Osteocyte (in vitro differentiated cells): ENCODE measurements at regions not wholly inside any gene's neighbourhood (a gene's known extent, or its start where the extent isn't known, plus 50 kb on each side); places are given as distances from the start of the nearest gene placed in this dataset.

ENCODE experiments used
- DNase-seq: peaks from one replicate; pipeline ENCODE4 v3.0.0; 2021; ENCODE audit warnings: mixed read lengths; ENCODE audit not compliant: unreplicated experiment; ENCODE audit errors: extremely low spot score
- H3K27ac Mint-ChIP-seq: one replicate; pipeline ENCODE4 v1.8.0; 2021; ENCODE audit warnings: mild to moderate bottlenecking, mixed read lengths; ENCODE audit not compliant: unreplicated experiment
- H3K27me3 Mint-ChIP-seq: one replicate; pipeline ENCODE4 v1.8.0; 2021; ENCODE audit warnings: mixed read lengths; ENCODE audit not compliant: unreplicated experiment
- H3K36me3 Mint-ChIP-seq: one replicate; pipeline ENCODE4 v1.8.0; 2021; ENCODE audit warnings: mixed read lengths; ENCODE audit not compliant: unreplicated experiment
- H3K4me1 Mint-ChIP-seq: one replicate; pipeline ENCODE4 v1.8.0; 2021; ENCODE audit warnings: mixed read lengths; ENCODE audit not compliant: unreplicated experiment
- H3K4me3 Mint-ChIP-seq: one replicate; pipeline ENCODE4 v1.8.0; 2021; ENCODE audit warnings: mild to moderate bottlenecking, moderate library complexity, mixed read lengths; ENCODE audit not compliant: unreplicated experiment
- H3K9me3 Mint-ChIP-seq: one replicate; pipeline ENCODE4 v1.8.0; 2021; ENCODE audit warnings: mixed read lengths; ENCODE audit not compliant: unreplicated experiment
- CTCF ChIP-seq: fragments of 200-600 bp; sonication (generic); IDR thresholded peaks from 2 replicates; pipeline ENCODE4 v1.5.0; 2021; ENCODE audit warnings: antibody characterized with exemption, mild to moderate bottlenecking, moderate library complexity

GRCh38 chr13:83423381-83423780 is 458.9 kb downstream of the SLITRK1 start:
- Mint-ChIP-seq H3K9me3 (peaks cover 24% of the 10 kb centered on the region), H3K27me3 (no peaks in the 10 kb centered on the region), H3K36me3 (no peaks in the 10 kb centered on the region), H3K27ac (no peak overlapping the region), H3K4me1 (no peaks in the 10 kb centered on the region), H3K4me3 (no peak overlapping the region)
- no peak for DNase-seq
- TF ChIP-seq CTCF: no peak

- Mint-ChIP-seq H3K36me3 (no peaks in the 10 kb centered on the region), H3K9me3 (no peaks in the 10 kb centered on the region), H3K27me3 (no peaks in the 10 kb centered on the region), H3K4me1 (no peaks in the 10 kb centered on the region), H3K4me3 (no peak overlapping the region), H3K27ac (no peak overlapping the region)
- TF ChIP-seq CTCF: no peak
- no peak for DNase-seq
These were observed 467.9 kb downstream of the SLITRK1 start for GRCh38 chr13:83414393-83414792.

GRCh38 chr13:83386609-83387008 is 495.7 kb downstream of the SLITRK1 start:
- Mint-ChIP-seq H3K27ac (no peak overlapping the region), H3K4me1 (no peaks in the 10 kb centered on the region), H3K4me3 (no peak overlapping the region), H3K9me3 (no peaks in the 10 kb centered on the region), H3K27me3 (no peaks in the 10 kb centered on the region), H3K36me3 (no peaks in the 10 kb centered on the region)
- DNase-seq: no peak
- no peak for TF ChIP-seq CTCF

- H3K9me3 Mint-ChIP-seq: no peaks in the 10 kb centered on the region
These were observed 503.4 kb downstream of the SLITRK1 start for GRCh38 chr13:83378908-83379307.

GRCh38 chr13:83377491-83377890 is 504.8 kb downstream of the SLITRK1 start:
- no peak for TF ChIP-seq CTCF
- no peaks in the 10 kb centered on the region for H3K27me3 Mint-ChIP-seq
- H3K36me3 Mint-ChIP-seq: no peaks in the 10 kb centered on the region
- peaks cover 7% of the 10 kb centered on the region for H3K4me1 Mint-ChIP-seq
- no peak overlapping the region for H3K4me3 Mint-ChIP-seq
- no peak overlapping the region for H3K27ac Mint-ChIP-seq
- DNase-seq: no peak
- peaks cover 11% of the 10 kb centered on the region for H3K9me3 Mint-ChIP-seq

More at GRCh38 chr13:83378908-83379307, 503.4 kb downstream of the SLITRK1 start:
- Mint-ChIP-seq H3K27me3 (no peaks in the 10 kb centered on the region), H3K4me3 (no peak overlapping the region), H3K27ac (no peak overlapping the region), H3K36me3 (no peaks in the 10 kb centered on the region), H3K4me1 (peaks cover 7% of the 10 kb centered on the region)
- no peak for TF ChIP-seq CTCF
- no peak for DNase-seq
